IMR-90 (cell line): ENCODE measurements at regions not wholly inside any gene's neighbourhood (a gene's known extent, or its start where the extent isn't known, plus 50 kb on each side); places are given as distances from the start of the nearest gene placed in this dataset.

ENCODE experiments used
- ATAC-seq: fragments of 200-7000 bp; cut with Tn5 transposase; 2 replicates; pipeline ENCODE4 v1.9.1; 2020; ENCODE audit warnings: low read depth, mild to moderate bottlenecking, moderate library complexity
- BruUV-seq: library from RNA; stranded (reverse); fragments of 400-500 nt; replicated peaks from 2 replicates; lab custom pipeline; 2021; lab: Mats Ljungman, UMichigan
- CTCF ChIA-PET: fragments of 300-600 bp; formaldehyde crosslinking; extraction: SDS; loops from one replicate; lab custom pipeline; 2021; ENCODE audit warnings: antibody characterized with exemption; lab: Yijun Ruan, JAX
- POLR2A ChIA-PET: fragments of 300-600 bp; sonication (Branson Sonifier 250); formaldehyde crosslinking; loops from one replicate; lab custom pipeline; 2022; ENCODE audit warnings: antibody characterized with exemption; ENCODE audit not compliant: unreplicated experiment; lab: Charles Lee
- DNase-seq: peaks from one replicate; pipeline ENCODE4 v3.0.0; 2013
- H2AFZ ChIP-seq: replicated peaks from 2 replicates; pipeline ENCODE3; 2013; ENCODE audit warnings: low read length, mild to moderate bottlenecking; ENCODE audit not compliant: poor library complexity
- H2AK5ac ChIP-seq: 2 replicates; pipeline ENCODE4 v1.6.1; 2013; ENCODE audit warnings: low read depth, low read length, inconsistent platforms
- H2AK9ac ChIP-seq: replicated peaks from 2 replicates; pipeline ENCODE3; 2013; ENCODE audit warnings: mild to moderate bottlenecking, low read depth, low read length, moderate library complexity; ENCODE audit not compliant: poor library complexity
- H2BK120ac ChIP-seq: 2 replicates; pipeline ENCODE4 v1.6.1; 2013; ENCODE audit warnings: low read depth, low read length, inconsistent platforms
- H2BK15ac ChIP-seq: 3 replicates; pipeline ENCODE4 v1.6.1; 2013; ENCODE audit warnings: low read depth, low read length, inconsistent platforms
- H2BK20ac ChIP-seq: 2 replicates; pipeline ENCODE4 v1.6.1; 2013; ENCODE audit warnings: low read depth, mild to moderate bottlenecking, inconsistent platforms, low read length, moderate library complexity
- H2BK5ac ChIP-seq: 2 replicates; pipeline ENCODE4 v1.6.1; 2013; ENCODE audit warnings: mild to moderate bottlenecking, low read depth, low read length, inconsistent platforms; ENCODE audit not compliant: poor library complexity, severe bottlenecking
- H3K14ac ChIP-seq: replicated peaks from 2 replicates; pipeline ENCODE4 v1.6.1; 2013; ENCODE audit warnings: low read depth, low read length, inconsistent platforms
- H3K18ac ChIP-seq: 2 replicates; pipeline ENCODE4 v1.6.1; 2013; ENCODE audit warnings: low read depth, low read length, control low read depth
- H3K23ac ChIP-seq: 2 replicates; pipeline ENCODE4 v1.6.1; 2013; ENCODE audit warnings: low read depth, low read length, inconsistent platforms
- H3K27ac ChIP-seq: 2 replicates; pipeline ENCODE4 v1.5.1; 2013; ENCODE audit warnings: mild to moderate bottlenecking, control low read depth, low read length; ENCODE audit not compliant: insufficient read depth
- H3K27me3 ChIP-seq: 2 replicates; pipeline ENCODE4 v1.6.1; 2013; ENCODE audit warnings: low read length; ENCODE audit not compliant: control insufficient read depth, insufficient read depth
- H3K36me3 ChIP-seq: 2 replicates; pipeline ENCODE4 v1.6.1; 2013; ENCODE audit warnings: low read length, mixed read lengths; ENCODE audit not compliant: control insufficient read depth, insufficient read depth
- H3K4ac ChIP-seq: 2 replicates; pipeline ENCODE4 v1.6.1; 2013; ENCODE audit warnings: low read depth, low read length, inconsistent platforms
- H3K4me1 ChIP-seq: 2 replicates; pipeline ENCODE4 v1.6.1; 2013; ENCODE audit warnings: low read length, mixed read lengths; ENCODE audit not compliant: control insufficient read depth, insufficient read depth
- H3K4me2 ChIP-seq: 2 replicates; pipeline ENCODE4 v1.6.1; 2013; ENCODE audit warnings: low read depth, mild to moderate bottlenecking, control low read depth, low read length, moderate library complexity
- H3K4me3 ChIP-seq: 2 replicates; pipeline ENCODE4 v1.5.1; 2013; ENCODE audit warnings: low read depth, mild to moderate bottlenecking, control low read depth, low read length, moderate library complexity; ENCODE audit not compliant: insufficient read depth
- H3K56ac ChIP-seq: 2 replicates; pipeline ENCODE4 v1.6.1; 2013; ENCODE audit warnings: low read length, inconsistent platforms; ENCODE audit not compliant: insufficient read depth; ENCODE audit errors: extremely low read depth
- H3K79me1 ChIP-seq, 2 experiments: 2 replicates each; pipeline ENCODE4 v1.6.1; 2013; ENCODE audit warnings: low read length in 2 of 2, inconsistent platforms in 1 of 2, low read depth in 1 of 2
- H3K9ac ChIP-seq: 2 replicates; pipeline ENCODE4 v1.6.1; 2013; ENCODE audit warnings: low read depth, low read length, control low read depth
- H3K9me1 ChIP-seq: 2 replicates; pipeline ENCODE4 v1.6.1; 2013; ENCODE audit warnings: low read length, inconsistent platforms; ENCODE audit not compliant: insufficient read depth
- H3K9me3 ChIP-seq: 2 replicates; pipeline ENCODE4 v1.6.1; 2013; ENCODE audit warnings: low read length; ENCODE audit not compliant: control insufficient read depth, insufficient read depth
- H4K20me1 ChIP-seq: 2 replicates; pipeline ENCODE4 v1.6.1; 2013; ENCODE audit warnings: low read length, inconsistent platforms; ENCODE audit not compliant: insufficient read depth
- H4K5ac ChIP-seq: 2 replicates; pipeline ENCODE4 v1.6.1; 2013; ENCODE audit warnings: mild to moderate bottlenecking, low read depth, low read length, control low read depth
- H4K8ac ChIP-seq, 2 experiments: 2 replicates each; pipeline ENCODE4 v1.6.1; 2013; ENCODE audit warnings: low read depth in 2 of 2, low read length in 2 of 2, control low read depth in 1 of 2, inconsistent platforms in 1 of 2
- H4K91ac ChIP-seq: 2 replicates; pipeline ENCODE4 v1.6.1; 2013; ENCODE audit warnings: low read depth, low read length, inconsistent platforms; ENCODE audit not compliant: insufficient read depth
- CHD1 ChIP-seq: IDR thresholded peaks from 2 replicates; pipeline ENCODE4 v1.6.1; 2012; ENCODE audit warnings: low read depth, low read length, improper control_type of control experiment
- CTCF ChIP-seq: conservative IDR thresholded peaks from 2 replicates; pipeline ENCODE4 v1.5.1; 2012; ENCODE audit warnings: mild to moderate bottlenecking, low read depth, low read length, improper control_type of control experiment
- ELK1 ChIP-seq: fragments of 150-350 bp; IDR thresholded peaks from 2 replicates; pipeline ENCODE4 v1.6.1; 2016; ENCODE audit warnings: low read depth, mild to moderate bottlenecking, low read length, moderate library complexity, borderline replicate concordance
- MAZ ChIP-seq: IDR thresholded peaks from 2 replicates; pipeline ENCODE4 v1.6.1; 2012; ENCODE audit warnings: low read depth, mild to moderate bottlenecking, low read length, improper control_type of control experiment, moderate library complexity, borderline replicate concordance
- NFE2L2 ChIP-seq: fragments of 150-350 bp; IDR thresholded peaks from 2 replicates; pipeline ENCODE4 v1.6.1; 2016; ENCODE audit warnings: low read depth, mild to moderate bottlenecking, low read length
- RAD21 ChIP-seq: IDR thresholded peaks from 2 replicates; pipeline ENCODE4 v1.6.1; 2012; ENCODE audit warnings: low read length, improper control_type of control experiment
- USF2 ChIP-seq: fragments of 150-350 bp; IDR thresholded peaks from 2 replicates; pipeline ENCODE4 v1.6.1; 2017; ENCODE audit warnings: mild to moderate bottlenecking, antibody characterized with exemption, low read length, low read depth
- WGBS, 2 experiments: methylation state at CpG; one replicate each; pipeline versions ENCODE4 v1.1.5 to v1.1.7; 2013; ENCODE audit warnings: missing lambda C conversion rate in 2 of 2; ENCODE audit not compliant: insufficient read length in 1 of 2; ENCODE audit errors: extremely low coverage in 2 of 2; 5-methylcytosine and 5-hydroxymethylcytosine counted together
- dilution Hi-C: fragments of 300-500 bp; cut with HindIII; formaldehyde crosslinking; loops from one replicate; pipeline ENCODE4 v1.14.3; 2018; ENCODE audit warnings: low sequenced_read_pairs; ENCODE audit not compliant: unreplicated experiment
- in situ Hi-C: fragments of 300-500 bp; cut with MboI; formaldehyde crosslinking; loops from 3 replicates; pipeline ENCODE4 v1.14.3; 2019; ENCODE audit warnings: low sequenced_read_pairs, inconsistent platforms, mixed read lengths
- intact Hi-C: fragments of 100-400 bp; cut with micrococcal nuclease; formaldehyde crosslinking; loops from 2 replicates; pipeline ENCODE4 v1.10.0; 2022

GRCh38 chr2:15735484-15736326 lies 144.0 kb downstream of the DDX1 start:
- Histone ChIP-seq H2AK9ac (no peak overlapping the region), H3K14ac (no peak overlapping the region), H3K27me3 (peaks cover 19% of the 10 kb centered on the region), H3K36me3 (no peaks in the 10 kb centered on the region), H3K56ac (no peak overlapping the region), H2AK5ac (no peak overlapping the region), H2BK15ac (no peak overlapping the region), H3K4me1 (peaks cover 1% of the 10 kb centered on the region; the same call in 1 of the 2 replicates), H2BK20ac (no peak overlapping the region), H3K18ac (no peak overlapping the region), H3K9ac (no peak overlapping the region), H3K27ac (no peak overlapping the region), H3K79me1 (no peaks in the 10 kb centered on the region), H4K5ac (no peak overlapping the region), H4K91ac (no peak overlapping the region), H2AFZ (no peak overlapping the region), H3K4me2 (no peak overlapping the region), H2BK5ac (no peak overlapping the region), H4K8ac (no peak overlapping the region), H3K4me3 (no peak overlapping the region), H2BK120ac (no peak overlapping the region), H4K20me1 (no peaks in the 10 kb centered on the region), H3K9me1 (no peaks in the 10 kb centered on the region), H3K4ac (no peak overlapping the region), H3K9me3 (no peaks in the 10 kb centered on the region), H3K23ac (no peak overlapping the region)
- no peak for ATAC-seq
- POLR2A ChIA-PET, result no interaction called here
- no peak for TF ChIP-seq ELK1
- TF ChIP-seq MAZ, result no peak
- no peak for TF ChIP-seq USF2
- no peak for TF ChIP-seq CHD1
- no peak for TF ChIP-seq CTCF
- no peak for TF ChIP-seq RAD21
- no peak for TF ChIP-seq NFE2L2
- 60% methylated on average over 2 of the region's 6 CpGs; no CpG with 5 or more reads in 1 of the 2 experiments for WGBS, 2 experiments
- dilution Hi-C loops (no loop called here), intact Hi-C loops (loop anchor here (10.0 kb wide), 1 partner anchor 889 kb away; no protein-coding TSS in a partner anchor), in situ Hi-C loops (no loop called here)
- CTCF ChIA-PET, result no interaction called here
- DNase-seq, result no peak
- BruUV-seq, result no TSS peak
